ENCODE measurements at regions not wholly inside any gene's neighbourhood (a gene's known extent, or its start where the extent isn't known, plus 50 kb on each side); places are given as distances from the start of the nearest gene placed in this dataset.

- DNase-seq (ENCODE audit: low read depth), result no peak
- H3K4me3 ChIP-seq (ENCODE audit: low read depth, low read length), result no peak overlapping the region
- TF ChIP-seq, protein P1, sequence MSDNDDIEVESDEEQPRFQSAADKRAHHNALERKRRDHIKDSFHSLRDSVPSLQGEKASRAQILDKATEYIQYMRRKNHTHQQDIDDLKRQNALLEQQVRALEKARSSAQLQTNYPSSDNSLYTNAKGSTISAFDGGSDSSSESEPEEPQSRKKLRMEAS (IDR thresholded peaks at IDR 0.05; ENCODE audit: low read depth, low read length), result no peak
- TF ChIP-seq MYC (IDR thresholded peaks at IDR 0.05; ENCODE audit: low read depth, low read length) (no peak), POLR2A (IDR thresholded peaks at IDR 0.05; ENCODE audit: extremely low read depth, insufficient read length) (no peak)
- TF ChIP-seq, protein P2, sequence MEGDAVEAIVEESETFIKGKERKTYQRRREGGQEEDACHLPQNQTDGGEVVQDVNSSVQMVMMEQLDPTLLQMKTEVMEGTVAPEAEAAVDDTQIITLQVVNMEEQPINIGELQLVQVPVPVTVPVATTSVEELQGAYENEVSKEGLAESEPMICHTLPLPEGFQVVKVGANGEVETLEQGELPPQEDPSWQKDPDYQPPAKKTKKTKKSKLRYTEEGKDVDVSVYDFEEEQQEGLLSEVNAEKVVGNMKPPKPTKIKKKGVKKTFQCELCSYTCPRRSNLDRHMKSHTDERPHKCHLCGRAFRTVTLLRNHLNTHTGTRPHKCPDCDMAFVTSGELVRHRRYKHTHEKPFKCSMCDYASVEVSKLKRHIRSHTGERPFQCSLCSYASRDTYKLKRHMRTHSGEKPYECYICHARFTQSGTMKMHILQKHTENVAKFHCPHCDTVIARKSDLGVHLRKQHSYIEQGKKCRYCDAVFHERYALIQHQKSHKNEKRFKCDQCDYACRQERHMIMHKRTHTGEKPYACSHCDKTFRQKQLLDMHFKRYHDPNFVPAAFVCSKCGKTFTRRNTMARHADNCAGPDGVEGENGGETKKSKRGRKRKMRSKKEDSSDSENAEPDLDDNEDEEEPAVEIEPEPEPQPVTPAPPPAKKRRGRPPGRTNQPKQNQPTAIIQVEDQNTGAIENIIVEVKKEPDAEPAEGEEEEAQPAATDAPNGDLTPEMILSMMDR (IDR thresholded peaks at IDR 0.05; ENCODE audit: low read depth, low read length), result no peak
These were observed 525.6 kb downstream of the BRD1 start for GRCh38 chr22:49302150-49302460.

DNA sequence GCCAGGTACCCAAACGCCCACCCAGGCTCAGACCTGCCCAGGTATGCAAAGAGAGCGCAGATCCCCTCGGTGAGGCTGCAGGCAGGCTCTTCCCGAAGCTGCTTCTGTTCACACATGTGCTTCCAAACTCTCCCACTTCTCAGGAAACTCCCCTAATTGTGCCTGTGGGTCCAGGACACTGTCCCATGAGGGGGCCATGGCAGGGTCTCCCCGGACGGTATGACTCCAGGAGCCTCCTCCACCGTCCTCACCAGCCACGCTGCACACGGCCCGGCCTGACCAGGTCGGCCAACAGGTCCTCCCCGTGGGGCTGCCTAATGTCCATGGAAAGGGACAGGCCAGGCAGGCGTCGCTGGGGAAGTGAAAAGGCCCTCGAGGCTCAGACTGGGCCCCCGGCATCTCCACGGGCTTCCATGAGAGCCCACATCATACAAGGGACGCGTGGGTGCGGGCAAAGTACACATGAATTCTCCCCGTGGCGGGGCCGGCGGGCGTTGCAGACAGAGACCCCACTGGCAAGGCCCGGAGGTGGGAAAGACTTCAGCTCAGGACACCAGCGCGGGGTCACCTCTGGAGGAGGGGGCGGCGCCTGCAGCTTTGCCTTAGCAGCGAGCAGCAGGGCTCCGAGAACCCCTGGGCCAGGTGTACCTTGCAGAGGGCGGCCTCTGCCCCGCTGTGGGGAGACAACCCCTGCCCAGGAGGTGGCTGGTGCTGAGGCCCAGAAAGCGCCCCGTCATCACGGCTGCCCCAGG lies 526.1 kb downstream of the BRD1 start:
- TF ChIP-seq POLR2A (IDR thresholded peaks at IDR 0.05; ENCODE audit: extremely low read depth, insufficient read length), result no peak
- no peak for TF ChIP-seq MYC (IDR thresholded peaks at IDR 0.05; ENCODE audit: low read depth, low read length)
- TF ChIP-seq, protein P2 (IDR thresholded peaks at IDR 0.05; ENCODE audit: low read depth, low read length), result no peak
- TF ChIP-seq, protein P1 (IDR thresholded peaks at IDR 0.05; ENCODE audit: low read depth, low read length), result no peak
- H3K4me3 ChIP-seq (ENCODE audit: low read depth, low read length), result no peak overlapping the region
- no peak for DNase-seq (ENCODE audit: low read depth)

GRCh38 chr22:49300951-49301397 lies 526.7 kb downstream of the BRD1 start:
- TF ChIP-seq, protein P1 (IDR thresholded peaks at IDR 0.05; ENCODE audit: low read depth, low read length), result no peak
- TF ChIP-seq, protein P2 (IDR thresholded peaks at IDR 0.05; ENCODE audit: low read depth, low read length), result no peak
- TF ChIP-seq MYC (IDR thresholded peaks at IDR 0.05; ENCODE audit: low read depth, low read length) (no peak), POLR2A (IDR thresholded peaks at IDR 0.05; ENCODE audit: extremely low read depth, insufficient read length) (no peak)
- H3K4me3 ChIP-seq (ENCODE audit: low read depth, low read length), result no peak overlapping the region
- no peak for DNase-seq (ENCODE audit: low read depth)

- no peak for TF ChIP-seq MYC (IDR thresholded peaks at IDR 0.05; ENCODE audit: low read depth, low read length)
- no peak for TF ChIP-seq POLR2A (IDR thresholded peaks at IDR 0.05; ENCODE audit: extremely low read depth, insufficient read length)
- TF ChIP-seq, protein P1 (IDR thresholded peaks at IDR 0.05; ENCODE audit: low read depth, low read length), result no peak
- TF ChIP-seq, protein P2 (IDR thresholded peaks at IDR 0.05; ENCODE audit: low read depth, low read length), result no peak
- H3K4me3 ChIP-seq (ENCODE audit: low read depth, low read length), result no peak overlapping the region
- no peak for DNase-seq (ENCODE audit: low read depth)
These were observed 527.4 kb downstream of the BRD1 start for GRCh38 chr22:49300241-49300640.

DNA sequence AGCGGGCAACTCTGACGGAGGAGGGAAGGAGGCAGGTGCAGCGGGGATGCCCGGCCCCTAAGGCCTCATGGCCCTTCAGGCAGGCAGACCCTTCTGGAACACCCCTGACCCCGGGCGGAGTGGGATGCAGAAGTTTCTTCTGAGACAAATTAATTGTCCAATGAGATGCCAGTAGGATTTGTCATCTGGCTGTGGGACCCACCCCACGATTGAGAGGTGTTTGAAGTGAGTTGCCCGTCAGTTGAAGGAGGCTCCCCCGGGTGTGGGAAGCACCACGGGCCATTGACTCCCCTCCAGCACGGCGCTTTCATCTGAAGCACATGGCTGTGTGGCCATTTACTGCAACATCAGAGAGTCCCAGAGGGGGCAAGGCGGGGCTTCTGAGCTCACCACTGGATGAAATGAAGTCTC lies 527.8 kb downstream of the BRD1 start:
- TF ChIP-seq POLR2A (IDR thresholded peaks at IDR 0.05; ENCODE audit: extremely low read depth, insufficient read length) (no peak), MYC (IDR thresholded peaks at IDR 0.05; ENCODE audit: low read depth, low read length) (no peak)
- TF ChIP-seq, protein P1 (IDR thresholded peaks at IDR 0.05; ENCODE audit: low read depth, low read length), result no peak
- TF ChIP-seq, protein P2 (IDR thresholded peaks at IDR 0.05; ENCODE audit: low read depth, low read length), result no peak
- no peak for DNase-seq (ENCODE audit: low read depth)
- H3K4me3 ChIP-seq (ENCODE audit: low read depth, low read length), result no peak overlapping the region

All from NB4 (cell line).